Fibroblast of upper back skin (primary cell): ENCODE measurements at regions not wholly inside any gene's neighbourhood (a gene's known extent, or its start where the extent isn't known, plus 50 kb on each side); places are given as distances from the start of the nearest gene placed in this dataset.

ENCODE experiments used
- DNase-seq: peaks from one replicate; pipeline ENCODE4 v3.0.0-alpha.2; 2013

- DNase-seq = no peak
Measured at GRCh38 chr3:145767909-145768308, 393.1 kb downstream of the PLOD2 start.

GRCh38 chr3:145776782-145777408, 384.1 kb downstream of the PLOD2 start:
- peak; percentile 71 for DNase-seq

GRCh38 chr3:145780301-145780700, 380.7 kb downstream of the PLOD2 start:
- no peak for DNase-seq

DNA sequence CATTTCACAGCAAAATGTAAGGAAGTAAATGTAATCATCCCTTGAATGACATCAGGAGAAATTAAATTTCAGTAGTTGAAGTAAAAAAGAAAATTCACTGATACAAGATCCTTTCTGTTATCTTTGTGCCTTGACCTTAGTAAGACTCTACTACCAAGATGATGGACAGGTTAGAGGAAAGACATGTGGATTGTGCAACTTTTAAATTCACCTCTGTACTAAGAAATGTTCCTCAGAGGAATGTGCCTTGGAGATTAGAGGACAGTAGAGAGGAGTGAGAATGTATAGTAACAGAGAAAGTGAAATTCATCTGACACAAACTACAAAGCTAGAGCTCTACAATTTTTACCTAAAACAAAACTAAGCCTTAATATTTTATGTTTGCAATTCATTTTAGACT, 375.3 kb downstream of the PLOD2 start:
- DNase-seq = no peak

DNA sequence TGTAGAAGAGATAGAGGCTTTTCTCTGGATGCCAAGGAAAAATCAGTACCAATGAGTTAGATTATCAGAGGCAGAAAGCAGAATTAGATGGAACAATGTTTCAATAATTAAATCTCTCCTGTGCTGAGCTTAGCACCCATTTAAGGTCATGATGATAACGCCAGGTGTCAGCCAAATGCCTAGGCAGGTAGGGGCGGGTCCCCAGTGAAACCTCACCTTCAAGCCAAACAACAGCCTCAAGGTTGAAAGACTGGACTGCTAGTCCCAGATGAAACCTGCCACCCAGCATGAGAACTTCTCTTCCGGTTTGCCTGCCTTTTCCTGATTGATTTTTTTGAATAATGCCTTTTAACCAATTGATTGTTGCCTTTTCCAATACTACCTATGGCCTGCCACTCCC, 363.0 kb downstream of the PLOD2 start:
- DNase-seq = no peak

DNA sequence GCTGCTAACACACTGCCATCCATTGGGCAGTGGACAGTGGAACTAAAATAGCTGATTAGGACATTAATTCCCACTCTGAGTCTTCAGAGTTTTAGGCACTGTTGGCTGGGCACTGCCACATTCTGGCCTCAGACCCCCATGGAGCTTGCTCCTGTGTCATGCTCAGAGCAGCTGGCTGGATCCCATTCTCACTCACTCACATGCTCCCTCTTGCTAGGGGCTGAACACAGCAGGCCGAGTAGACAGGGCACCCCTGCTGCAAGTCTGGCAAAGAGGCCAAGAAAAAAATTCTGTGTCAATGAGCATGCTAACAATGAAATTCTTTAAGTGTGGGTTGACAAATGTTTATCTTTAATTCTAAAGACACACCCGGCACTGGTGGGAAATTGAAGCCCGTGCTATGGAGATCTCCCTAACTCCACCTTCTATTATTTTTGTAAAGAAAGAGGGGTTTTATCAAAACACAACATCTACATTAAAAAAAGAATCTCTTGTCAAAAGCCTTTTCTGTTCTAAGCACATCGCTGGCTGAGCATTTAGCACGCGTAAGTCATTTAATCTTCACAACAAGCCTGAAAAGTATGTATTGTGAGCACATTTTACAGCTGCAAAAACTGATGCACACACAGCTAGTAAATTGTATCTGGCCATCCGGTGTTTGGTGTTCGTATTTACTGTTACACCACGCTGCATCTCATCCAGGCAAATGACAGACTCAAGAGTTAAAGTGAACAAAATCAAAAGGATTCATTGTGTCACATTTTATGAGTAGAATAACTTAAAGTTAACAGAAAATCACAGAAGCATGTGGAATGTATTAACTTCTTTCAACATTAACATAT, 362.1 kb downstream of the PLOD2 start:
- DNase-seq = no peak

DNA sequence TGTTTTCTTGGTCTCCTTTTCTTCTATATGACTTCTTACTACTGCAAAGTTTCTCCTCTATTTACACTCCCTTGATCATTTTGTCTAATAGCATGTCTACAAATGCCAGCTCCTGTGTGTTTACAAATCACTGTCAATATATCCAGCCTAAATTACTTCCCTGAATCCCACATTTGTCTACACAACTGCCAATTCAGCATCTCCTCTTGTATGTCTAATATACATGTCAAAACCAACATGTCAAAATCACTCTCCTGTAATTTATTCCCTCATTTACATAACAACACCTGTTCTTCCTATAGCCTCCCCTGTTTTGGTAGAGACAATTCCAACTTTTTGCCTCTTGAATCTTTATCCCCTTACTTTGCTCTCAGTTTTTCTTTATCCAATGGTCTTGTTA, 359.3 kb downstream of the PLOD2 start:
- DNase-seq = no peak

GRCh38 chr3:145807990-145808389, 353.0 kb downstream of the PLOD2 start:
- DNase-seq = peak; percentile 53

DNA sequence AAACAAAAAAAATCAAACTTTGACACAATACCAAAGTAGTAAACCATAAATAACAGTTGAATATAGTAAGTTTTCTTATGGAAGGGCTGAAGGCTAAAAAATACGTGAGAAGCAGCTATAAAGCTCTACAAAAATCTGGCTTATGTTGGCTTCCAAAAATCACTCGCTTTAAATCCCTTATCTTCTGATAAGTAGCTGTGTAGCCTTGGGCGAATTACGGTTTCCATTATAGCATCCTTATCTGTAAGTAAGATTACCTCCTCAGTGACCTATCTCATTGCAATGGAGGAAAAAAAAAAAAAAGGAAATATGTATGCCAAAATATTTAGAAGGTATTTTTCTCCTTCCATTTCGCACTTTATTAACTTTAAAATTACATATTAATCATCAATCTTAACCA, 348.6 kb downstream of the PLOD2 start:
- no peak for DNase-seq

- DNase-seq = peak; percentile 18
Measured at GRCh38 chr3:145815707-145816413, 345.1 kb downstream of the PLOD2 start.

- no peak for DNase-seq
Measured at GRCh38 chr3:145817870-145818483, 343.0 kb downstream of the PLOD2 start.

DNA sequence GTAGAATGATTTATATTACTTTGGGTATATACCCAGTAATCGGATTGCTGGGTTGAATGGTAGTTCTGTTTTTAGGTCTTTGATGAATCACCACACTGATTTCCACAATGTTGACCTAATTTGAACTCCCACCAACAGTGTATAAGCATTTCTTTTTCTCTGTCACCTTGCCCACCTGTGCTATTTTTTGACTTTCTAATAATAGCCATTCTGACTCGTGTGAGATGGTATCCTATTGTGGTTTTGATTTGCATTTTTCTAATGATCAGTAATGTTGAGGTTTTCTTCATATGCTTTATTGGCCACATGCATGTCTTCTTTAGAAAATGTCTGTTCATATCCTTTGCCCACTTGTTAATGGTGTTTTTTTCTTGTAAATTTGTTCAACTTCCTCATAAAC, 340.8 kb downstream of the PLOD2 start:
- DNase-seq = peak; percentile 72

DNA sequence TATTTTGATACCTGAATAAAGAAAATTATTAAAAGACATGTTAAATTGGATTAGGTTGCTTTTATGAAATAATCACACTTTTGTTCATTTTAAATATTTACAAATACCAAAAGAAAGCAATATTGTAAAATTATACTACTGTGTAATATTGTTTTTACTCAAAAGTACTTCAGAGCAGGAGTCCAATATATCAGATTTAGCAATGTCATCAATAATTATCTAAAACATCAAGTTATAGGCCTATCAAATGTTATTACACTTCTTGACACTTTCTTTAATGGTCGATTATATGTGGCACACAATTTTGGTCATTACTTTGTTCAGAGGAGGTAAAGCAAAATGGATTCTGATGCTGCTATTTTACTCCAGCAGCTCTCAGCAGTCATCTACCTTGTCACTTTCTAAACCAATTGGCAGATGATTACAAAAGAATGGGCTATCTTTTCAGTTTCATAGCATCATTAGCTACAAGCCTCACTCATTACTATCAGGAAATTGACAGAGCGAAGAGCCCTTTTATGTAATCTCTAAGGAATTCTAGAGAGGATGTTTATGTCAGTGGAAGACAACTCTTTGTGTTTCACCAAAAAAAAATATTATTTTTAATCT, 318.6 kb downstream of the PLOD2 start:
- DNase-seq = no peak

DNA sequence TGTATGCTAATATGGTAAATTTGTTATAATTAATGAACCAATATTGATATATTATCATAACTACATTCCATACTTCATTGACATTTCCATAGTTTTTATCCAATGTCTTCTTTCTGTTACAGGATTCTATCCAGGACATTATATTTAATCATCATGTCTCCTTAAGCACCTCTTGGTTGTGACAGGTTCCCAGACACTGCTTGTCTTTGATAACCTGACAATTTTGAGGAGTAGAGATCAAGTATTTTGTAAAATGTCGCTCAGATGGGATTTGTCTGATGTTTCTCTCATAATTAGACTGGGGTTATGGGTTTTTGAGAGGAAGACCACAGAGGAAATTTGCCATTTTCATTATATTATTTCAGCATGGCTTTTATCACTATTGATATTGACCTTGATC, 317.4 kb downstream of the PLOD2 start:
- no peak for DNase-seq

- DNase-seq = no peak
Measured at GRCh38 chr3:145849115-145849514, 311.9 kb downstream of the PLOD2 start.

- no peak for DNase-seq
Measured at GRCh38 chr3:145854499-145854898, 306.5 kb downstream of the PLOD2 start.

DNA sequence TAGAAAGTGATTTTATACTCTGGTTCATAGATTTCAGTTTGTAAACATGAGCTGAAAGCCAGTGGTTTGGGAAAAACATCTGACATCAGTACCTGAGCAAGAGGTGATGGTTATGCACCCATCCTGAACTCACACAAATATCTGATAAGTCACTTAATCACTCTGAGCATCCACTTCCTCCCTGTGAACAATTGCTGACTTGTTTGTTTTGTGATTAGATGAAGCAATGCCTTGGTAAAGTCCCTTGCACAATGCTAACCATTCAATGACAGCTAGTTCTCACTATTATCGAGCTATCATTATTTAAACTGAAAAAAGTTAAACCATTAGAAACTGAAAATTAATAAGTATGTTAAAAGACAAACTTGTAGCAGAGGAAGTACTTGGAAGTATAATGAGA, 303.0 kb downstream of the PLOD2 start:
- no peak for DNase-seq

DNA sequence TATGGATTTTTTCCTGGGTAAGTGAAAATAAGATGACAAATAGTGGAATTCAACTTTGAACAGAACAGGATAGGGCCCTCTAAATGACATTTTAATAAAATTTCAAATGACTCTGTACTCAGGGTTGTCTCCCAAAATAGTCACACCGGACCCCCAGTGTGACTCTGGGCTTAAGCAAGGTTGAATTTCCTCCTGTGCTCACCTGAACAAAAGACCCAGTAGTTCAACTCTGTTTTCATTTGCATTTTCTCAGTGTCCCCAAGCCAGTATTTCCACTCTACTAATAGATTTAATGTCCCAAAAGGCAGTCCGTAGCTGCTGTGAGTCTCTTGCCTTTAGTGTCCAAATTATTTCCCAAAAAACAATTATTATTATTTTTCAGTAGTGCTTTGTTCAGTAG, 296.6 kb downstream of the PLOD2 start:
- DNase-seq = no peak

DNA sequence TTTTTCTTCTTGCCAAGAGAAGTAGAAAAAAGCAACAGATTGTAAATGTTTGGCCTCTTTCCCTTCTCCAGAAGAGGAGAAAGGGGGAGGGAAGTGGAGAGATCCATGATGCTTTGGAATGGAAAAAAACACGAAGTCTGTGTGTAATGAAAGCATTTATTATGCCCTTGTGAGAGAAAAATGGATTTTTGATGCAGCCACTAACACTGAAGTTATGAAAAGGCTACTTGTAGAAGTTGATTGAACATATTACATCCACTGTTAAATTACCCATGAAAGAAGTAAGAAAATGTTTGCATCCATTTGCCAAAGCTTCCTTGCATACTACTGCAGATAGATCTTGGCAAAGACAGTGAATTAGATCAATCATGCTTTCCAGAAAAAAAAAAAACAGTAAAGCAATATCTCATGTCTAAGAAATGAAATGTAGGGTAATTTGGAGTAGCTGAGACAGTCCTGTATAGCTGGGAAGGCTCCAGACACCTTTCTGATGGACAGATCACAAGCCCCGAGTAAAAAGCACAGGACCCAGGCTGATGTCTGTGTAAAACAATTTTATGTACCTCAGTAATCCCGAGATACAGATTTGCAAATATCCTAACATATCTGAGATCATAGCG, 295.5 kb downstream of the PLOD2 start:
- peak; percentile 12 for DNase-seq

DNA sequence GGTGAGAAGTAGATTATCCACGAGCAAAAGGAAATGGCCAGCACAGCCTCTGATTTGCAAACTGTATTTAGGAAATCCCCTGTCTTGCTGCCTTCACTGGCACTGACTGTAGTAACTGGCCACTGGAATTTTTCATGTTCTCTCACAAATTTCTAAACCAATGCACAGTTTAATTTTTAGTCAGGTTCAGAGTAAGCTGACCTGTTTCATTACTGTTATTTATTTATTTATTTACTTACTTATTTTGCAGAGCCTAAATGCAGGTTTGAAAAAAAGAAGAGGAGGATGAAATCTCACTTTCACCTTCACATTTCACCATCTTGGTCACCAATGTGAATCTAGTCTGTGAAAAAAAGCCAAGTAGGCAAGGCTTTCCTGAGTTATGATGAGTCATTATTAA, 291.0 kb downstream of the PLOD2 start:
- DNase-seq = no peak

DNA sequence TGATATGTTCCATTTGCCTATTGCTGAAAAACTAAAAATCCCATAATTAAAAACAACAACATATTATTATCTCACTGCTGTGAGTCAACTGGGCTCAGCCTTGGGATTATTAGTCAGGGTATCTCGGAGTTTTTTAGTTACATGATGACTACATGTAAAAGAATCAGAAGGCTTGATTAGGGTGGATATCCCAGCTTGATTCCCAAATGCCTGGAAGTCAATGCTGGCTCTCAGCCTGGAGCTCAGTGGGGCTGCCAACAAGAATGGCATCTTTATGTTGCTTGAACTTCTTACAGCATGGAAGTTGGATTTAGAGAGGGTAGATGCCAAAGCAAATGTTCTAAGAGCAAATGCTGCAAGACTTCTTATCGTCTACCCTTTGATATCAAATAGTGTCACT, 278.5 kb downstream of the PLOD2 start:
- peak; percentile 51 for DNase-seq

- no peak for DNase-seq
Measured at GRCh38 chr3:145889730-145890129, 271.3 kb downstream of the PLOD2 start.

GRCh38 chr3:145892869-145893268, 268.1 kb downstream of the PLOD2 start:
- DNase-seq = no peak
